ENCODE measurements at regions not wholly inside any gene's neighbourhood (a gene's known extent, or its start where the extent isn't known, plus 50 kb on each side); places are given as distances from the start of the nearest gene placed in this dataset.

- no peak for DNase-seq (ENCODE audit: extremely low read depth, low read depth)
- no peak for TF ChIP-seq CTCF (IDR thresholded peaks at IDR 0.05; ENCODE audit: low read depth, low read length)
Observed at GRCh38 chr21:19405326-19405725, 1001.7 kb upstream of the TMPRSS15 start.

DNA sequence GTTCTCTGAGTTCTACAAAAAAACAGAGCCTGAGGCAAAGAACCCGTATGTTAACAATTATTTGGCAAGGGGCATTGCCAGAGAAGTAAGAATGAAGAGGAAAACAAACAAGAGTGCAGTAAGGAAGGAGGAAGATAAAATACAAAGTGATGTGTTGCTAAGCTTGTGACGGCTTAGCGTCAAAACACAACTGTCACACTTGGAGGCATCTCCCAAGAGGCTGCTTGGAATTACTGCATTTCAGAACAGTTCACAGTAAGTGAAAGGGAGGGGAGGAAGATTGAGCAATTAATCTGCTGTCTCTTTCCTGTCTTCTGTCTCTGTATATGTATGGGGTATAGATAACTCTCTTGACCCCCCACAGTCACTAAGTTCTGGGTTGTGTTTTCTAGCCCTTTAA lies 1017.0 kb upstream of the TMPRSS15 start:
- TF ChIP-seq CTCF (IDR thresholded peaks at IDR 0.05; ENCODE audit: low read depth, low read length), result no peak
- no peak for DNase-seq (ENCODE audit: extremely low read depth, low read depth)

- no peak for DNase-seq (ENCODE audit: extremely low read depth, low read depth)
- TF ChIP-seq CTCF (IDR thresholded peaks at IDR 0.05; ENCODE audit: low read depth, low read length), result no peak
Observed at GRCh38 chr21:19433623-19434022, 1030.0 kb upstream of the TMPRSS15 start.

DNA sequence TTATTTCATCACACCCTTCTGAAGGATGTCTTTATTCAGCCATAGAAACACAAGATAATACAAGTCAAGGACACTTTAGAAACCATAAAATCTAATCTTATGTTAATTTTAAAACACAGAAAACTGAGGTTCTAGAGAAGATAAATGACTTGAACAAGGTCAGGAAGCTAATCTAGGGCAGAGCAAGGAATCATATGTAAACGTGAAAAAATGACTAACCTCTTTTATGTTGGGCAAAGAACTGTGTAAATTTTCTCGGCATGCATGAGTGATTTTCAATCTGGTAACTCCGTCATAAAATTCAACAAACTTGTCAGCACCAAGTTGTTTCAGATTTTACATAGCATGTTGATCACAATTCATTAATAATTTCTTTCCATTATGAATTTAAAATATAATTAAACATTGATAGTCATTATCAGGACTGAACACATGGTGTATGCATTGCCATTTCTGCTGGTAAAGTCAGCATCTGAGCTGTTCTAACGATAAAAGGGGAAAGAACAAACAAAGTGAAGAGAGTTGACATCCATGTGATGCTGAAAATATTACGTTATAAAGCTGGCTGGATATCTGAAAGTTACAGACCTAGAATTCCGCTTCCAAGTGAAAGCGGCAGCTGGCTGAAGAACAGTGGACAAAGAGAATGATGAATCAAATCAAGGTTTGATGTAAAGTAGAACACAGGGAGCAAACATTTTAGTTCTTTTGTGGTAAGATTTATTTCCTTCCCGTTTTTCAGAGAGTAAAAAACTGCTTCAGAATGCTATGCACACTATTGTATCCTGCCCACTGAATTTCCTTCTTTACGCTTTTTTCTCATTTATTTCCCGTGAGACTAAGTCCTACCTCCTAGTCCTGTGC lies 1037.4 kb upstream of the TMPRSS15 start:
- no peak for DNase-seq (ENCODE audit: extremely low read depth, low read depth)
- no peak for TF ChIP-seq CTCF (IDR thresholded peaks at IDR 0.05; ENCODE audit: low read depth, low read length)

GRCh38 chr21:19458295-19458694 lies 1054.7 kb upstream of the TMPRSS15 start:
- no peak for TF ChIP-seq CTCF (IDR thresholded peaks at IDR 0.05; ENCODE audit: low read depth, low read length)
- no peak for DNase-seq (ENCODE audit: extremely low read depth, low read depth)

GRCh38 chr21:19461481-19462205 lies 1058.1 kb upstream of the TMPRSS15 start:
- no peak for DNase-seq (ENCODE audit: extremely low read depth, low read depth)
- no peak for TF ChIP-seq CTCF (IDR thresholded peaks at IDR 0.05; ENCODE audit: low read depth, low read length)

DNA sequence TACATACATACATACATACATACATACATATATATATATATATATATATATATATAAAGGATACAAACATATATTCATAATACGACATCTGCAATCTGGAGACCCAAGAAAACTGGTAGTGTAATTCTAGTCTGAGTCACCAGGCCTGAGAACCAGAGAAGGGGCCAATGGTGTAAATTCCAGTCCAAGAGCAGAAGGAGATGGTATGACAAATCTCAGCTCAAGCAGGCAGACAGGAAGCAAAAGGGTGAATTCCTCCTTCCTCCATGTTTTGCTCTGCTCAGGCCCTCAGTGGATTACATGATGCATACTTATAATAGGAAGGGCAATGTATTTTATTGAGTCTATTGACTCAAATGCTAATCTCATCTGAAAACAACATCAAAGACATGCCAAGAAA lies 1060.4 kb upstream of the TMPRSS15 start:
- no peak for TF ChIP-seq CTCF (IDR thresholded peaks at IDR 0.05; ENCODE audit: low read depth, low read length)
- no peak for DNase-seq (ENCODE audit: extremely low read depth, low read depth)
